HEK293 (cell line): ENCODE measurements at regions not wholly inside any gene's neighbourhood (a gene's known extent, or its start where the extent isn't known, plus 50 kb on each side); places are given as distances from the start of the nearest gene placed in this dataset.

Experiments
- CTCF ChIA-PET: fragments of 350-600 bp; formaldehyde crosslinking; extraction: SDS; loops from one replicate; lab custom pipeline; 2021; ENCODE audit warnings: antibody characterized with exemption; lab: Yijun Ruan, JAX
- POLR2A ChIA-PET: fragments of 300-600 bp; formaldehyde crosslinking; extraction: SDS; loops from one replicate; lab custom pipeline; 2020; ENCODE audit warnings: antibody characterized with exemption, inconsistent platforms; lab: Yijun Ruan, JAX
- H3K27ac ChIP-seq: fragments of 200-500 bp; sonication (Bioruptor generic); 2 replicates; pipeline ENCODE4 v1.5.1; 2014; ENCODE audit warnings: low read depth, low read length, control low read depth, inconsistent platforms; ENCODE audit errors: extremely low read depth
- H3K36me3 ChIP-seq, 2 experiments: fragments of 200-500 bp in 1 of 2; sonication (Bioruptor generic) in 1 of 2; 1 replicate in 1 of 2; 2 replicates in 1 of 2; pipeline ENCODE4 v1.5.1; 2014 to 2017; ENCODE audit warnings: inconsistent platforms in 2 of 2, low read length in 2 of 2; ENCODE audit not compliant: control insufficient read depth in 2 of 2, insufficient read depth in 1 of 2
- H3K4me1 ChIP-seq: fragments of 200-500 bp; sonication (Bioruptor generic); 2 replicates; pipeline ENCODE4 v1.5.1; 2014; ENCODE audit warnings: mild to moderate bottlenecking, low read length, inconsistent platforms; ENCODE audit not compliant: control insufficient read depth, insufficient read depth
- H3K4me3 ChIP-seq: 2 replicates; pipeline ENCODE4 v1.5.1; 2011; ENCODE audit warnings: low read depth, mild to moderate bottlenecking, control low read depth, low read length, moderate library complexity
- H3K9me3 ChIP-seq: fragments of 200-500 bp; sonication (Bioruptor generic); 2 replicates; pipeline ENCODE4 v1.5.1; 2014; ENCODE audit warnings: low read depth, low read length, inconsistent platforms; ENCODE audit not compliant: control insufficient read depth, insufficient read depth
- GLI4 ChIP-seq: fragments of 450-650 bp; formaldehyde crosslinking; IDR thresholded peaks from 2 replicates; pipeline ENCODE4 v1.5.1; 2016; ENCODE audit warnings: missing biosample characterization, missing genetic modification characterization
- KLF17 ChIP-seq: fragments of 450-650 bp; formaldehyde crosslinking; IDR thresholded peaks from 2 replicates; pipeline ENCODE4 v1.5.1; 2016; ENCODE audit warnings: missing biosample characterization, missing genetic modification characterization
- KLF9 ChIP-seq: fragments of 450-650 bp; formaldehyde crosslinking; IDR thresholded peaks from 2 replicates; pipeline ENCODE4 v1.5.1; 2016; ENCODE audit warnings: missing biosample characterization, missing genetic modification characterization, low read depth
- REPIN1 ChIP-seq: fragments of 450-650 bp; formaldehyde crosslinking; IDR thresholded peaks from 2 replicates; pipeline ENCODE4 v1.5.1; 2017; ENCODE audit warnings: missing biosample characterization, missing genetic modification characterization, low read depth
- ZBTB48 ChIP-seq: fragments of 450-650 bp; formaldehyde crosslinking; IDR thresholded peaks from 2 replicates; pipeline ENCODE4 v1.5.1; 2016; ENCODE audit warnings: missing biosample characterization, missing genetic modification characterization
- ZFP37 ChIP-seq: fragments of 450-650 bp; formaldehyde crosslinking; IDR thresholded peaks from 2 replicates; pipeline ENCODE4 v1.5.1; 2016; ENCODE audit warnings: missing biosample characterization, missing genetic modification characterization
- ZFP41 ChIP-seq: fragments of 450-650 bp; formaldehyde crosslinking; IDR thresholded peaks from 2 replicates; pipeline ENCODE4 v1.5.1; 2016; ENCODE audit warnings: missing biosample characterization, missing genetic modification characterization, borderline replicate concordance
- ZNF133 ChIP-seq: fragments of 450-650 bp; formaldehyde crosslinking; IDR thresholded peaks from 2 replicates; pipeline ENCODE4 v1.5.1; 2016; ENCODE audit warnings: missing biosample characterization, missing genetic modification characterization
- ZNF174 ChIP-seq: fragments of 450-650 bp; formaldehyde crosslinking; IDR thresholded peaks from 2 replicates; pipeline ENCODE4 v1.5.0; 2017; ENCODE audit warnings: missing biosample characterization, mild to moderate bottlenecking, missing genetic modification characterization
- ZNF184 ChIP-seq: fragments of 450-650 bp; IDR thresholded peaks from 2 replicates; pipeline ENCODE4 v1.5.1; 2018; ENCODE audit warnings: missing biosample characterization, mild to moderate bottlenecking, missing genetic modification characterization
- ZNF223 ChIP-seq: fragments of 450-650 bp; formaldehyde crosslinking; IDR thresholded peaks from 2 replicates; pipeline ENCODE4 v1.5.1; 2016; ENCODE audit warnings: missing biosample characterization, missing genetic modification characterization
- ZNF24 ChIP-seq: fragments of 450-650 bp; formaldehyde crosslinking; IDR thresholded peaks from 2 replicates; pipeline ENCODE4 v1.5.1; 2016; ENCODE audit warnings: missing biosample characterization, missing genetic modification characterization
- ZNF248 ChIP-seq: fragments of 450-650 bp; formaldehyde crosslinking; IDR thresholded peaks from 2 replicates; pipeline ENCODE4 v1.5.1; 2017; ENCODE audit warnings: missing biosample characterization, missing genetic modification characterization
- ZNF292 ChIP-seq: fragments of 450-650 bp; formaldehyde crosslinking; IDR thresholded peaks from 2 replicates; pipeline ENCODE4 v1.5.1; 2016; ENCODE audit warnings: low read depth, missing biosample characterization, missing genetic modification characterization, borderline replicate concordance
- ZNF362 ChIP-seq: fragments of 450-650 bp; formaldehyde crosslinking; IDR thresholded peaks from 2 replicates; pipeline ENCODE4 v1.5.1; 2016; ENCODE audit warnings: missing biosample characterization, missing genetic modification characterization
- ZNF510 ChIP-seq: fragments of 450-650 bp; formaldehyde crosslinking; IDR thresholded peaks from 2 replicates; pipeline ENCODE4 v1.5.1; 2018; ENCODE audit warnings: mild to moderate bottlenecking, missing genetic modification characterization, missing biosample characterization; ENCODE audit not compliant: insufficient replicate concordance
- ZNF580 ChIP-seq: fragments of 450-650 bp; formaldehyde crosslinking; IDR thresholded peaks from 2 replicates; pipeline ENCODE4 v1.5.1; 2016; ENCODE audit warnings: missing biosample characterization, missing genetic modification characterization
- ZNF585B ChIP-seq: fragments of 450-650 bp; formaldehyde crosslinking; IDR thresholded peaks from 2 replicates; pipeline ENCODE4 v1.5.1; 2016; ENCODE audit warnings: missing biosample characterization, missing genetic modification characterization
- ZNF629 ChIP-seq: fragments of 450-650 bp; formaldehyde crosslinking; IDR thresholded peaks from 2 replicates; pipeline ENCODE4 v1.5.1; 2017; ENCODE audit warnings: missing biosample characterization, missing genetic modification characterization
- ZNF639 ChIP-seq: fragments of 450-650 bp; formaldehyde crosslinking; IDR thresholded peaks from 2 replicates; pipeline ENCODE4 v1.5.1; 2016; ENCODE audit warnings: missing biosample characterization, missing genetic modification characterization
- ZNF792 ChIP-seq: fragments of 450-650 bp; formaldehyde crosslinking; IDR thresholded peaks from 2 replicates; pipeline ENCODE4 v1.5.1; 2016; ENCODE audit warnings: missing biosample characterization, missing genetic modification characterization
- ZNF830 ChIP-seq: fragments of 450-650 bp; IDR thresholded peaks from 2 replicates; pipeline ENCODE4 v1.5.0; 2018; ENCODE audit warnings: missing biosample characterization, missing genetic modification characterization, low read depth, mild to moderate bottlenecking, moderate library complexity
- ZSCAN16 ChIP-seq: fragments of 450-650 bp; formaldehyde crosslinking; IDR thresholded peaks from 2 replicates; pipeline ENCODE4 v1.5.1; 2016; ENCODE audit warnings: missing biosample characterization, missing genetic modification characterization
- TF ChIP-seq, protein P1 (sequence below): fragments of 450-650 bp; formaldehyde crosslinking; IDR thresholded peaks from 2 replicates; pipeline ENCODE4 v1.5.1; 2016; ENCODE audit warnings: missing biosample characterization, missing genetic modification characterization
- TF ChIP-seq, protein P2 (sequence below): fragments of 450-650 bp; formaldehyde crosslinking; IDR thresholded peaks from 2 replicates; pipeline ENCODE4 v1.5.1; 2016; ENCODE audit warnings: missing biosample characterization, missing genetic modification characterization
- TF ChIP-seq, protein P3 (sequence below): IDR thresholded peaks from 2 replicates; pipeline ENCODE4 v1.6.1; 2011; ENCODE audit warnings: mild to moderate bottlenecking, low read depth, low read length, borderline replicate concordance

DNA sequence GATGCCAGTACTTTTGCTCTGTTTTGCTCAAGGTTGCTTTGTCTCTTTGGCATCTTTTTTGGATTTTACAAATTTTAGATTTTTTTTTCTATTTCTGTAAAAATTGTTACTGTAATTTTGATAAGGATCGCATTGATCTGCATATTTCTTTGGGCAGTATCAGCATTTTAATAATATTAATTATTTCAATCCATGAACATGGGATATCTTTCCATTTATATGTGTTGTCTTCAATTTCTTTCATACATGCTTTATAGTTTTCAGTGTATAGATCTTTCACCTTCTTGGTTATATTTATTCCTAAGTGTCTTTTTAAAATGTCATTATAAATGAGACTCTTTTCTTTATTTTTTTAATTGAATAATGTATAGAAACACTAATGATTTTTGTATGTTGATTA, 301.6 kb upstream of the SEMA3D start:
- Histone ChIP-seq H3K4me3 (no peak overlapping the region), H3K36me3 (no peaks in the 10 kb centered on the region), H3K4me1 (no peaks in the 10 kb centered on the region), H3K9me3 (no peaks in the 10 kb centered on the region), H3K27ac (no peak overlapping the region)
- CTCF ChIA-PET: no interaction called here
- POLR2A ChIA-PET: no interaction called here
- no peak for TF ChIP-seq ZFP37
- TF ChIP-seq ZNF248 (tag by site-specific recombination): peak; percentile 95

GRCh38 chr7:85483177-85483576, 296.3 kb upstream of the SEMA3D start:
- H3K4me3 ChIP-seq: no peak overlapping the region
- ChIA-PET CTCF (no interaction called here), POLR2A (no interaction called here)
- H3K27ac ChIP-seq: no peak overlapping the region
- H3K4me1 ChIP-seq: no peaks in the 10 kb centered on the region
- H3K9me3 ChIP-seq: no peaks in the 10 kb centered on the region
- TF ChIP-seq ZNF585B (tag by site-specific recombination): no peak
- TF ChIP-seq ZNF24 (tag by site-specific recombination): no peak
- no peak for TF ChIP-seq ZNF792
- no peak for TF ChIP-seq ZBTB48
- no peak for TF ChIP-seq KLF17
- TF ChIP-seq ZNF133 (tag by site-specific recombination): no peak
- TF ChIP-seq, protein P1, sequence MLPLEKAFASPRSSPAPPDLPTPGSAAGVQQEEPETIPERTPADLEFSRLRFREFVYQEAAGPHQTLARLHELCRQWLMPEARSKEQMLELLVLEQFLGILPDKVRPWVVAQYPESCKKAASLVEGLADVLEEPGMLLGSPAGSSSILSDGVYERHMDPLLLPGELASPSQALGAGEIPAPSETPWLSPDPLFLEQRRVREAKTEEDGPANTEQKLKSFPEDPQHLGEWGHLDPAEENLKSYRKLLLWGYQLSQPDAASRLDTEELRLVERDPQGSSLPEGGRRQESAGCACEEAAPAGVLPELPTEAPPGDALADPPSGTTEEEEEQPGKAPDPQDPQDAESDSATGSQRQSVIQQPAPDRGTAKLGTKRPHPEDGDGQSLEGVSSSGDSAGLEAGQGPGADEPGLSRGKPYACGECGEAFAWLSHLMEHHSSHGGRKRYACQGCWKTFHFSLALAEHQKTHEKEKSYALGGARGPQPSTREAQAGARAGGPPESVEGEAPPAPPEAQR (tag by site-specific recombination): no peak
- no peak for TF ChIP-seq ZNF362 (tag by site-specific recombination)
- no peak for TF ChIP-seq ZNF184 (tag by site-specific recombination)
- TF ChIP-seq, protein P2, sequence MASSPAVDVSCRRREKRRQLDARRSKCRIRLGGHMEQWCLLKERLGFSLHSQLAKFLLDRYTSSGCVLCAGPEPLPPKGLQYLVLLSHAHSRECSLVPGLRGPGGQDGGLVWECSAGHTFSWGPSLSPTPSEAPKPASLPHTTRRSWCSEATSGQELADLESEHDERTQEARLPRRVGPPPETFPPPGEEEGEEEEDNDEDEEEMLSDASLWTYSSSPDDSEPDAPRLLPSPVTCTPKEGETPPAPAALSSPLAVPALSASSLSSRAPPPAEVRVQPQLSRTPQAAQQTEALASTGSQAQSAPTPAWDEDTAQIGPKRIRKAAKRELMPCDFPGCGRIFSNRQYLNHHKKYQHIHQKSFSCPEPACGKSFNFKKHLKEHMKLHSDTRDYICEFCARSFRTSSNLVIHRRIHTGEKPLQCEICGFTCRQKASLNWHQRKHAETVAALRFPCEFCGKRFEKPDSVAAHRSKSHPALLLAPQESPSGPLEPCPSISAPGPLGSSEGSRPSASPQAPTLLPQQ (tag by site-specific recombination): no peak
- TF ChIP-seq ZNF830 (tag by site-specific recombination): no peak
- no peak for TF ChIP-seq GLI4
- TF ChIP-seq, protein P3, sequence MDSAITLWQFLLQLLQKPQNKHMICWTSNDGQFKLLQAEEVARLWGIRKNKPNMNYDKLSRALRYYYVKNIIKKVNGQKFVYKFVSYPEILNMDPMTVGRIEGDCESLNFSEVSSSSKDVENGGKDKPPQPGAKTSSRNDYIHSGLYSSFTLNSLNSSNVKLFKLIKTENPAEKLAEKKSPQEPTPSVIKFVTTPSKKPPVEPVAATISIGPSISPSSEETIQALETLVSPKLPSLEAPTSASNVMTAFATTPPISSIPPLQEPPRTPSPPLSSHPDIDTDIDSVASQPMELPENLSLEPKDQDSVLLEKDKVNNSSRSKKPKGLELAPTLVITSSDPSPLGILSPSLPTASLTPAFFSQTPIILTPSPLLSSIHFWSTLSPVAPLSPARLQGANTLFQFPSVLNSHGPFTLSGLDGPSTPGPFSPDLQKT: no peak
- no peak for TF ChIP-seq ZFP41 (tag by site-specific recombination)
- TF ChIP-seq ZSCAN16: no peak
- TF ChIP-seq, all 188 proteins: peak for 0
- no peaks in the 10 kb centered on the region for H3K36me3 ChIP-seq

GRCh38 chr7:85480666-85481065, 293.8 kb upstream of the SEMA3D start:
- Histone ChIP-seq H3K4me1 (no peaks in the 10 kb centered on the region), H3K36me3 (no peaks in the 10 kb centered on the region), H3K27ac (no peak overlapping the region), H3K4me3 (no peak overlapping the region), H3K9me3 (no peaks in the 10 kb centered on the region)
- CTCF ChIA-PET: interaction anchor here (0.7 to 0.8 kb wide), 2 partner anchors 438 to 637 kb away, joined by 3 to 5 read pairs; no protein-coding TSS in a partner anchor
- POLR2A ChIA-PET: interaction anchor here (0.7 kb wide), 1 partner anchor 16 kb away, joined by 5 read pairs; no protein-coding TSS in a partner anchor
- TF ChIP-seq ZNF292 (tag by site-specific recombination) (no peak), ZNF223 (tag by site-specific recombination) (no peak), ZNF174 (tag by site-specific recombination) (no peak), ZNF629 (no peak), ZNF580 (tag by site-specific recombination) (no peak), ZNF510 (tag by site-specific recombination) (no peak), ZNF639 (tag by site-specific recombination) (no peak), REPIN1 (tag by site-specific recombination) (no peak), KLF9 (tag by site-specific recombination) (no peak), ZFP37 (no peak)
